ENCODE measurements at regions not wholly inside any gene's neighbourhood (a gene's known extent, or its start where the extent isn't known, plus 50 kb on each side); places are given as distances from the start of the nearest gene placed in this dataset.

DNA sequence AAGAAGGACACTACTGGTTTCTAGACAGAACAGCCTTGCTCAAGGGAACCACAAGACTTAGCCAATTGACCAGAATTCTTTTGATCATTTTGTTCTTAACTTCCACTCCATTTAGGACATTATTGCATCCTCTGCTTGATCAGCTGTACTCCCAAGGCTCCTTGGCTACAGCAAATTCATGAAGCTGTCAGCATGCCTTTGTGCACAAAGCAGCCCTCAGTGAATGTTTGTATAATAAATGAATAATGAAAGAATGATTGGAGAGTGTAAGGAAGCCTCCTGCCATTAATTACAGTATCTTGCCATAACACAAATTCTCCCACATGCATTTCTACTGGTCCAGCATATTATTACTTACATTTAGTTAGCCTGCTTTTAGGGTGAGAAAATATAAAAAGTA lies 449.6 kb downstream of the SLCO4C1 start:
- H3K36me3 ChIP-seq: no peaks in the 10 kb centered on the region
- no peak overlapping the region for H3K4me3 ChIP-seq
- no peaks in the 10 kb centered on the region for H3K27me3 ChIP-seq
- no peak overlapping the region for H3K27ac ChIP-seq
- no peak for DNase-seq (ENCODE audit: low read depth in 1 of 2, low spot score in 1 of 2)
- TF ChIP-seq, protein P1, sequence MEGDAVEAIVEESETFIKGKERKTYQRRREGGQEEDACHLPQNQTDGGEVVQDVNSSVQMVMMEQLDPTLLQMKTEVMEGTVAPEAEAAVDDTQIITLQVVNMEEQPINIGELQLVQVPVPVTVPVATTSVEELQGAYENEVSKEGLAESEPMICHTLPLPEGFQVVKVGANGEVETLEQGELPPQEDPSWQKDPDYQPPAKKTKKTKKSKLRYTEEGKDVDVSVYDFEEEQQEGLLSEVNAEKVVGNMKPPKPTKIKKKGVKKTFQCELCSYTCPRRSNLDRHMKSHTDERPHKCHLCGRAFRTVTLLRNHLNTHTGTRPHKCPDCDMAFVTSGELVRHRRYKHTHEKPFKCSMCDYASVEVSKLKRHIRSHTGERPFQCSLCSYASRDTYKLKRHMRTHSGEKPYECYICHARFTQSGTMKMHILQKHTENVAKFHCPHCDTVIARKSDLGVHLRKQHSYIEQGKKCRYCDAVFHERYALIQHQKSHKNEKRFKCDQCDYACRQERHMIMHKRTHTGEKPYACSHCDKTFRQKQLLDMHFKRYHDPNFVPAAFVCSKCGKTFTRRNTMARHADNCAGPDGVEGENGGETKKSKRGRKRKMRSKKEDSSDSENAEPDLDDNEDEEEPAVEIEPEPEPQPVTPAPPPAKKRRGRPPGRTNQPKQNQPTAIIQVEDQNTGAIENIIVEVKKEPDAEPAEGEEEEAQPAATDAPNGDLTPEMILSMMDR (IDR thresholded peaks at IDR 0.05; ENCODE audit: low read depth, low read length): no peak
- no peaks in the 10 kb centered on the region for H3K4me1 ChIP-seq (ENCODE audit: low read depth)
- H3K9me3 ChIP-seq (ENCODE audit: low read depth): no peaks in the 10 kb centered on the region

DNA sequence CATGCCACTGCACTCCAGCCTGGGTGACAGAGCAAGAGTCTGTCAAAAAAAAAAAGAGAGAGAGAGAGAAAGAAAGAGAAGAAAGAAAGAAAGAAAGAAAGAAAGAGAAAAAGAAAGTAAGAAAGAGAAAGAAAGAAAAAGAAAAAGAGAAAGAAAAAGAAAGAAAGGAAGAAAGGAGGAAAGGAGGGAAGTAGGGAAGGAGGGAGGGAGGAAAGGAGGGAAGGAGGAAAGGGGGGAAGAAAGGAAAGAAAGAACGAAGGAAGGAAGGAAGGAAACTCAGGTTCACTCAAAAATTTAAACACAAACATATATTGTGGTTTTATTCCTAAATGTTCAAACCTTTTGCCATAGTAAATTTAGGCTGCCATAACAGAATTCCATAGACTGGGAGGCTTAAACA lies 453.0 kb downstream of the SLCO4C1 start:
- H3K36me3 ChIP-seq: no peaks in the 10 kb centered on the region
- H3K27me3 ChIP-seq: no peaks in the 10 kb centered on the region
- H3K9me3 ChIP-seq (ENCODE audit: low read depth): no peaks in the 10 kb centered on the region
- DNase-seq (ENCODE audit: low read depth in 1 of 2, low spot score in 1 of 2): no peak
- no peak overlapping the region for H3K4me3 ChIP-seq
- no peak overlapping the region for H3K27ac ChIP-seq
- TF ChIP-seq, protein P1 (IDR thresholded peaks at IDR 0.05; ENCODE audit: low read depth, low read length): no peak
- H3K4me1 ChIP-seq (ENCODE audit: low read depth): no peaks in the 10 kb centered on the region

DNA sequence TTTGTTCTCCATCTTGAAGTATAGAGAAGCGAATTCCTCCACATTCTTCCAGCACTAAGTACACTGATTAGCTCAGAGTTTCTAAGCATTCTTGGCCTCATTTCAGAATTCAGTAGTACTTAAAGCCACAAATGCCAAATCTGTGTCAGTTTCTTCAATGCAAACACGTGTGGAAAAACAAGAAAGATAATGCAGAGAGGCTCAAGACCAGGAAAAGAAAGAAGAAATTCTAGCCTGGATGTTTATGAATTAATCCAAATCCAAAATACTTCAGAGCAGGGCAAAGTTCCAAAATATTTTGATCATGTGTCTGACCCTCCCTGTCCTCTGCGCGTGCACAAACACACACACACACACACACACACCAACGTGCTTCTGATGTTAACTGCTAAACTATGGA lies 457.6 kb downstream of the SLCO4C1 start:
- DNase-seq (ENCODE audit: low read depth in 1 of 2, low spot score in 1 of 2): no peak
- TF ChIP-seq, protein P1 (IDR thresholded peaks at IDR 0.05; ENCODE audit: low read depth, low read length): no peak
- Histone ChIP-seq H3K27me3 (no peaks in the 10 kb centered on the region), H3K36me3 (no peaks in the 10 kb centered on the region), H3K4me1 (ENCODE audit: low read depth) (no peaks in the 10 kb centered on the region), H3K4me3 (no peak overlapping the region), H3K27ac (no peak overlapping the region), H3K9me3 (ENCODE audit: low read depth) (no peaks in the 10 kb centered on the region)

DNA sequence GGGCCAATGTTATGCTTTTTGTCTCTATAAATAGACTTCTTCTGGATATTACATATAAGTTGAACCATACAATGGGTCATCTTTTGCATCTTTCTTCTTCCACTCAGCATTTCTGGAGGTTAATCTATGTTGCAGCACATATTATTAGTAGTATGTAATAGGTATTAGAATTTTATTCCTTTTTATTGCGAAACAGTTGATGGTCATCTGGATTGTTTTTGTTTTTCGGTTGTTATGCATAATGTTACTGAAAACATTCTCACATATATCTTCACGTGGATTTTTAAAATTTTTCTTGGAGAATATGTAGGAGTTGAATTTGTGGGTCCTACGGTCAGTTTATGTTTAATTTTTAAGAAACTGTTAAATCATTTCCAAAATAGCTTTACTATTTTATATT lies 466.8 kb downstream of the SLCO4C1 start:
- Histone ChIP-seq H3K27me3 (no peaks in the 10 kb centered on the region), H3K4me1 (ENCODE audit: low read depth) (no peaks in the 10 kb centered on the region), H3K36me3 (no peaks in the 10 kb centered on the region), H3K4me3 (no peak overlapping the region), H3K9me3 (ENCODE audit: low read depth) (no peaks in the 10 kb centered on the region), H3K27ac (no peak overlapping the region)
- TF ChIP-seq, protein P1 (IDR thresholded peaks at IDR 0.05; ENCODE audit: low read depth, low read length): no peak
- DNase-seq (ENCODE audit: low read depth in 1 of 2, low spot score in 1 of 2): no peak

DNA sequence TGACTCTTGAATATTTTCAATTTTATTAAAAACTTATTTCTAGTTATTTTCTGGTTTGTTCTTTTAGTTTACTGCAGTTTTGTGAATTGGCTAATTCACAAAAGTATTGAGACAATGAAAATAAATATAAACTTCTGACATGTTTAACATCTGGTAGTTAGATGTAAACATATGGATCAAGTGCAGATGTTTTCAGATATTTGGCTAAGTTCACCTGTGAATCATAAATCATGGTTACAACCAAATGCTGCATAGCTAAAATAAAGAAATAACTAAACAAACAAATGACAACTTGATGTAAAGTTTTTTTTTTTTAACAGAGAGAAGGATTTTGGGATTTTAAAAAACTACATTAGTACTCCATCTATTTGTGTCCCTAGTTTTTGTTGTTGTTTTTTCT lies 484.6 kb downstream of the SLCO4C1 start:
- Histone ChIP-seq H3K27ac (no peak overlapping the region), H3K4me3 (no peak overlapping the region), H3K36me3 (no peaks in the 10 kb centered on the region), H3K9me3 (ENCODE audit: low read depth) (no peaks in the 10 kb centered on the region), H3K4me1 (ENCODE audit: low read depth) (no peaks in the 10 kb centered on the region), H3K27me3 (no peaks in the 10 kb centered on the region)
- DNase-seq (ENCODE audit: low read depth in 1 of 2, low spot score in 1 of 2): no peak
- TF ChIP-seq, protein P1 (IDR thresholded peaks at IDR 0.05; ENCODE audit: low read depth, low read length): no peak

DNA sequence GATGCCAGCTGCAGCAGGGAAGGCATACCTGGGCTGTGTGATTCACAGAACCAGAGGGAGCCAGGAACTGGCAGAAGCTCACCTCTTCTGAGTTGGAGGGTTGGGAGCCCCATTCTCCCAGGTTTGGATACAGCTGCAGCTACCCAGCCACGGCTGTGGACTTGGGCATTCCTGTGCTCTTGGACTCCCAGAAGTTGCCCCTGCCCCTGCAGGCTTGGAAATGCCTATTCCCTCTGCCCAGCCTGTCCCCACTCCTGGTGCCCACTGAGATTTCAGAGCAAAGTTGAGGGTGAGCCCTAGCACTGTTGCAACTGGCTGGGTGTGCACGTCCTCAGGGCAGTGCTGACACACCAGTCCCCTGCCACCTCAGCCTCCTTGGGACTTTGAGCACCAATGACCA lies 489.7 kb downstream of the SLCO4C1 start:
- Histone ChIP-seq H3K27me3 (no peaks in the 10 kb centered on the region), H3K9me3 (ENCODE audit: low read depth) (no peaks in the 10 kb centered on the region), H3K36me3 (no peaks in the 10 kb centered on the region), H3K4me3 (no peak overlapping the region), H3K27ac (no peak overlapping the region), H3K4me1 (ENCODE audit: low read depth) (no peaks in the 10 kb centered on the region)
- TF ChIP-seq, protein P1 (IDR thresholded peaks at IDR 0.05; ENCODE audit: low read depth, low read length): no peak
- no peak for DNase-seq (ENCODE audit: low read depth in 1 of 2, low spot score in 1 of 2)

All from cardiac muscle cell (in vitro differentiated cells and primary cell).